Spleen (tissue), 11 donors: ENCODE measurements at regions not wholly inside any gene's neighbourhood (a gene's known extent, or its start where the extent isn't known, plus 50 kb on each side); places are given as distances from the start of the nearest gene placed in this dataset.

Experiments
- DNase-seq: peaks from one replicate; pipeline ENCODE4 v3.0.0-alpha.2; 2020
- H3K27ac ChIP-seq, 8 donors: fragments of 200-600 bp; sonication (generic) in 7 of 8; 1 replicate in 4 of 8; 2 replicates in 4 of 8; pipeline versions ENCODE4 v1.5.0 to v1.8.0; 2016 to 2021; ENCODE audit warnings: inconsistent platforms in 4 of 8, mild to moderate bottlenecking in 4 of 8, moderate library complexity in 1 of 8
- H3K27me3 ChIP-seq, 7 donors: fragments of 200-600 bp; sonication (generic) in 6 of 7; replicated peaks in 1 of 7; 1 replicate in 4 of 7; 2 replicates in 3 of 7; pipeline versions ENCODE4 v1.5.0 to v1.8.0; 2016 to 2021; ENCODE audit warnings: inconsistent platforms in 3 of 7, mild to moderate bottlenecking in 1 of 7
- H3K36me3 ChIP-seq, 6 donors: fragments of 200-600 bp; sonication (generic) in 5 of 6; 1 replicate in 4 of 6; 2 replicates in 2 of 6; pipeline versions ENCODE4 v1.5.0 to v1.8.0; 2016 to 2021; ENCODE audit warnings: inconsistent platforms in 2 of 6
- H3K4me1 ChIP-seq, 6 donors: fragments of 200-600 bp; sonication (generic) in 5 of 6; 1 replicate in 3 of 6; 2 replicates in 3 of 6; pipeline versions ENCODE4 v1.5.0 to v1.8.0; 2016 to 2021; ENCODE audit warnings: inconsistent platforms in 3 of 6
- H3K4me3 ChIP-seq, 8 donors: fragments of 200-600 bp; sonication (generic) in 7 of 8; 1 replicate in 4 of 8; 2 replicates in 4 of 8; pipeline versions ENCODE4 v1.5.0 to v1.8.0; 2016 to 2021; ENCODE audit warnings: inconsistent platforms in 4 of 8, mild to moderate bottlenecking in 4 of 8, moderate library complexity in 2 of 8
- H3K9me3 ChIP-seq, 8 donors: fragments of 200-600 bp; sonication (generic) in 7 of 8; 1 replicate in 4 of 8; 2 replicates in 4 of 8; pipeline versions ENCODE4 v1.5.0 to v1.8.0; 2016 to 2021; ENCODE audit warnings: inconsistent platforms in 4 of 8
- CTCF ChIP-seq, 11 experiments: fragments of 200-600 bp in 7 of 11; fragments of 450-650 bp in 4 of 11; sonication (generic) in 4 of 11; IDR thresholded peaks in 8 of 11; conservative IDR thresholded peaks in 3 of 11; 1 replicate in 7 of 11; 2 replicates in 4 of 11; pipeline versions ENCODE4 v1.4.0 to v1.8.0; 2016 to 2021; ENCODE audit warnings: antibody characterized with exemption in 11 of 11, inconsistent platforms in 4 of 11, mild to moderate bottlenecking in 1 of 11
- POLR2A ChIP-seq, 3 donors: fragments of 450-650 bp; IDR thresholded peaks; one replicate each; pipeline ENCODE4 v1.5.1; 2017; ENCODE audit warnings: antibody characterized with exemption in 3 of 3, mild to moderate bottlenecking in 1 of 3
- POLR2AphosphoS5 ChIP-seq, 3 donors: sonication (generic); formaldehyde crosslinking; IDR thresholded peaks; one replicate each; pipeline ENCODE4 v1.5.1; 2017; ENCODE audit warnings: antibody characterized with exemption in 3 of 3
- WGBS, 5 donors: extraction: QIAGEN DNeasy Blood & Tissue Kit in 3 of 5; methylation state at CpG; one replicate each; pipeline versions ENCODE4 v1.1.5 to v1.1.7; 2013 to 2018; 5-methylcytosine and 5-hydroxymethylcytosine counted together
- intact Hi-C: fragments of 100-400 bp; cut with DNase I; formaldehyde crosslinking; loops from one replicate; pipeline ENCODE4 v1.15.0; 2023; ENCODE audit warnings: low total_unique reads
- donor health status: healthy with polysubstance abuse.
- donor health status: DM: no; HTN: no; CAD: no; lungs with moderate emphysema.
- donor health status: DM: no; HTN: no; CAD: no.
- donor health status: Bipolar disorder and iron deficiency.
- donor health status: healthy.
- donor health status: DM: no; HTN: no; CAD: no.
- donor health status: DM: yes; HTN: yes; CAD: no.

GRCh38 chr3:110628650-110629301, 442.8 kb upstream of the NECTIN3 start:
- Histone ChIP-seq H3K27ac (no peak overlapping the region), H3K36me3 (no peaks in the 10 kb centered on the region), H3K9me3 (no peaks in the 10 kb centered on the region), H3K4me1 (no peaks in the 10 kb centered on the region), H3K27me3 (no peaks in the 10 kb centered on the region), H3K4me3 (no peak overlapping the region)
- intact Hi-C loops: no loop called here
- no peak for DNase-seq
- WGBS, 5 donors: 50 to 55% (median 52%) methylated on average over 4 of the region's 4 CpGs
- TF ChIP-seq POLR2A (IDR thresholded peaks at IDR 0.05) (no peak), CTCF (IDR thresholded peaks at IDR 0.05 in 8 of 11, conservative IDR thresholded peaks at IDR 0.05 in 3 of 11) (no peak), POLR2AphosphoS5 (IDR thresholded peaks at IDR 0.05) (no peak)

- no peaks in the 10 kb centered on the region for H3K27me3 ChIP-seq
- no peaks in the 10 kb centered on the region for H3K36me3 ChIP-seq
- no peak for DNase-seq
- H3K9me3 ChIP-seq: no peaks in the 10 kb centered on the region
- WGBS, 5 donors: 74 to 92% (median 87%) methylated on average over 1 of the region's 1 CpG
- H3K4me1 ChIP-seq: no peaks in the 10 kb centered on the region
- no peak overlapping the region for H3K4me3 ChIP-seq
- H3K27ac ChIP-seq: no peak overlapping the region
- TF ChIP-seq POLR2A (IDR thresholded peaks at IDR 0.05): no peak
- no peak for TF ChIP-seq POLR2AphosphoS5 (IDR thresholded peaks at IDR 0.05)
- TF ChIP-seq CTCF (IDR thresholded peaks at IDR 0.05 in 8 of 11, conservative IDR thresholded peaks at IDR 0.05 in 3 of 11): no peak
- intact Hi-C loops: no loop called here
Observed at GRCh38 chr3:110629917-110630316, 441.7 kb upstream of the NECTIN3 start.

GRCh38 chr3:110644203-110644602, 427.4 kb upstream of the NECTIN3 start:
- intact Hi-C loops: no loop called here

GRCh38 chr3:110646055-110646454, 425.6 kb upstream of the NECTIN3 start:
- DNase-seq: no peak
- intact Hi-C loops: no loop called here
- no peaks in the 10 kb centered on the region for H3K4me1 ChIP-seq
- H3K27me3 ChIP-seq: no peaks in the 10 kb centered on the region
- TF ChIP-seq CTCF (IDR thresholded peaks at IDR 0.05 in 8 of 11, conservative IDR thresholded peaks at IDR 0.05 in 3 of 11) (no peak), POLR2AphosphoS5 (IDR thresholded peaks at IDR 0.05) (no peak), POLR2A (IDR thresholded peaks at IDR 0.05) (no peak)
- no peak overlapping the region for H3K27ac ChIP-seq
- no peaks in the 10 kb centered on the region for H3K36me3 ChIP-seq
- no peak overlapping the region for H3K4me3 ChIP-seq
- H3K9me3 ChIP-seq: no peaks in the 10 kb centered on the region
- WGBS, 5 donors: 60 to 80% (median 68%) methylated on average over 1 of the region's 1 CpG

More at GRCh38 chr3:110644203-110644602, 427.4 kb upstream of the NECTIN3 start:
- Histone ChIP-seq H3K9me3 (no peaks in the 10 kb centered on the region), H3K36me3 (no peaks in the 10 kb centered on the region), H3K27me3 (no peaks in the 10 kb centered on the region), H3K4me1 (no peaks in the 10 kb centered on the region), H3K27ac (no peak overlapping the region), H3K4me3 (no peak overlapping the region)
- WGBS, 5 donors: 81 to 94% (median 90%) methylated on average over 17 of the region's 17 CpGs
- TF ChIP-seq POLR2A (IDR thresholded peaks at IDR 0.05) (no peak), CTCF (IDR thresholded peaks at IDR 0.05 in 8 of 11, conservative IDR thresholded peaks at IDR 0.05 in 3 of 11) (no peak), POLR2AphosphoS5 (IDR thresholded peaks at IDR 0.05) (no peak)
- DNase-seq: no peak
